GM18868 (cell line): ENCODE measurements at regions not wholly inside any gene's neighbourhood (a gene's known extent, or its start where the extent isn't known, plus 50 kb on each side); places are given as distances from the start of the nearest gene placed in this dataset.
"Not testable (repeated sequence)": the region's sequence is repeated elsewhere in the genome, so short reads cannot be mapped to it uniquely, and the experiment has no call there.

Experiments
- ATAC-seq: cut with Tn5 transposase; IDR thresholded peaks from one replicate; pipeline ENCODE4 v1.9.1; 2021; ENCODE audit warnings: mild to moderate bottlenecking, moderate library complexity; ENCODE audit not compliant: unreplicated experiment

DNA sequence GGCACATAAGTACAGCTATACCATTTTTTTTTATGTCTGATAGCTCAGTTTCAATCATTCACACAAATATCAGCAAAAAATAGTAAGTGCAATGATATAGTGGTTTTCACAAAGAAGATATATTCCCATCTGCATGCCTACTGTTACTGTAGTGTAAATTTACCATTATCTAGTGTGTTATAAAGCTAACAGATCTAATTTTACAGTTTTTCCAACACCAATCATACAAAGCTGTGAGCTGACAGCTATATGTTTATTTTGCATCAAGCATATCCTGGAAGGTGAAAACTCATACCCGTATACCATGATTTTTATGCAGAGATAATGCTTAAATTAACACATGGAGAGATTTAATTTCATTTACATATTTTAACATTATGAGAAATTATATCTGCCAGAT, 89.9 kb upstream of the HAPLN1 start:
- ATAC-seq = no peak

DNA sequence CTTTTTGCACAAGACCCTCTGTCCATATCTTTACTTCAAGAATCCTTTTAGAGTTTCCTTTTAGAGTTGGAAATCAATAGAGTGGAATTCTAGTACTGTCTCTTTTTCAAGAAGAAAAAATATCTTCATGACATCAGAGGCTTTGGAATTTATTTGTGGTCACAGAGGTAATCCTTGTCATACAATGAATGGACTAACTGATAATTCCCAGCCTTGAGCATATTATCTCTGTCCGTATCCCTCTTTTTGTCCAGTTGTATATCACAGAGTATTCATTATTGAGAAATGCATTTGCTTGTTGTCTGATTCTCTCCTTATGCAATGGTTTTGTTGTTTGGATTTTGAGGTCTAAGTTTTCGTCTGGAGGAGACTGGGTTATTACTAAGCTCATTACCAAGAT, 82.0 kb upstream of the HAPLN1 start:
- no peak for ATAC-seq

DNA sequence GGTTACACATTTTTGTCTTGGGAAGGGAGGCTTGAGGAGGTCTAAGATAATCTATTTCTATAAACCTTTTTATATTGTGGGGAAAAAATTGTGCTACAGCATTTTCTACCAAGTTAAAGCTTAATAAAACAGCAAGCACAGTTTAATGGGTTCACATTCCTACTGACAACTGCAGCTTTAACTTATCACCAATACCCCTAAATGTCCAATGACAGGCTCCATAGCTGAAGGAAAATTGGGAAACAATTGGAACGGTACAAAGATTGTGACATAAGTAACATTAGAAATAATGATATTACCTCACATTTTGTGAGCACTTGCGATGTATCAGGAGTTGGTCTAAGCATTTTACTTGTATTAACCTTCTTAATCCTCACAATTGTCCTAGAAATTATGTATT, 79.5 kb upstream of the HAPLN1 start:
- no peak for ATAC-seq

DNA sequence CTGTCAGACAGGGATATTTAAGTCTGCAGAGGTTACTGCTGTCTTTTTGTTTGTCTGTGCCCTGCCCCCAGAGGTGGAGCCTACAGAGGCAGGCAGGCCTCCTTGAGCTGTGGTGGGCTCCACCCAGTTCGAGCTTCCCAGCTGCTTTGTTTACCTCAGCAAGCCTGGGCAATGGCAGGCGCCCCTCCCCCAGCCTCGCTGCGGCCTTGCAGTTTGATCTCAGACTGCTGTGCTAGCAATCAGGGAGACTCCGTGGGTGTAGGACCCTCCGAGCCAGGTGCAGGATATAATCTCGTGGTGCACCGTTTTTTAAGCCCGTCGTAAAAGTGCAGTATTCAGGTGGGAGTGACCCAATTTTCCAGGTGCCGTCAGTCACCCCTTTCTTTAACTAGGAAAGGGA, 78.4 kb upstream of the HAPLN1 start:
- ATAC-seq = not testable (repeated sequence)

DNA sequence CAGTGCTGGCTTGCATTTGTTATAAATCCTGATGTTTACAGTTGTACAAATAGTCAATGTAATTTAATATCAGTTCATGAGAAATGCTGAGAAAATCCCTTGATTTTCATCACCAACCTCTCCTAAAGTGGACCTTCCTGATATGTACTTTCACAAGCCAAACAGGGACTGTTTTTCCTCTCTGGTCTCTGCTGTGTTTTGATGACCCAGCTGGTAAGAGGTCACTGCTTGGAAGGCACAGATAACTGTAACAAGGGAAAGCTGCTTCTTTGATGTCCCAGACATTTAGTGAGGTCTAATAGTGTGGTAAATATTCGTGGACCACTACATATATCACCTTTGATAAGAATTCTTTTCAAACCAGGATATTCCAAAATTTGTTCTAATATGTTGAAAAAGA, 68.7 kb upstream of the HAPLN1 start:
- no peak for ATAC-seq

DNA sequence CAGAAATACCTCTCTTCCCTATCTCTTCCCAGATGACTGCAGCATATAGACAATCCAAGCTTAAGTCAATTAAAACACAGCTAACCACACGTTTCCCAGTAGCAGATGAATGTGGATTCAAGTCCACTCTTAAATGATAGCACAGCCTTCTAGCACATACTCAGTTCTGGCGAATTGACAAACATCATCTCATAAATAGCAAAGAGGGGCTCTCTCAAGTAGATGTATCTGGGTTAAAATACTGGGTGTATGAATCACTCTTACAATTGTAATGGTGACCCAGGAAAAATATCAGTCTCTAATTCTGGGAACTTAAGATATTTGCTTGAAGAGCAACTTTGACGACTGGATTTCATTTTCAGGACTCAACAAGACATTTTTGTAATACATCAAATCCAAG, 67.0 kb upstream of the HAPLN1 start:
- no peak for ATAC-seq

- no peak for ATAC-seq
These were observed 64.6 kb upstream of the HAPLN1 start for GRCh38 chr5:83785176-83785668.

GRCh38 chr5:83780699-83781350, 60.2 kb upstream of the HAPLN1 start:
- ATAC-seq = no peak

DNA sequence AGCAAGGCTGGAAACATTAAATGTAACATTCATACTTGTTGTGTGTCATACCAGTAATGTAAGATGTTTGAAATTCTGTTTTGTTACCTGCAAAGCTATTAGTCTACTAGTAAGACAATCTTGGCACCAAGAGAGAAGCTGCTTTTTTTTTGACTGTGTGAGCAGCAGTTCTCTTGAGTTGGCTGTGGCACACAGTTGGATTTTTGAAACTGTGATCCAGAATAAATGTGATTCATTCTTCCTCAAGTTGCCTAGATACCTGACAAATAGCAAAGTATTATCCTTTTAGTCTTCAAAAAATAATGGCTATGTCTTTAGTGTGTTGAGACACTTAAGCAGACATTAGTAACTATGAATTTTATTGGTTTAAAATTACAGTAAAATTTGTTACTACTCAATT, 57.2 kb upstream of the HAPLN1 start:
- ATAC-seq = no peak

DNA sequence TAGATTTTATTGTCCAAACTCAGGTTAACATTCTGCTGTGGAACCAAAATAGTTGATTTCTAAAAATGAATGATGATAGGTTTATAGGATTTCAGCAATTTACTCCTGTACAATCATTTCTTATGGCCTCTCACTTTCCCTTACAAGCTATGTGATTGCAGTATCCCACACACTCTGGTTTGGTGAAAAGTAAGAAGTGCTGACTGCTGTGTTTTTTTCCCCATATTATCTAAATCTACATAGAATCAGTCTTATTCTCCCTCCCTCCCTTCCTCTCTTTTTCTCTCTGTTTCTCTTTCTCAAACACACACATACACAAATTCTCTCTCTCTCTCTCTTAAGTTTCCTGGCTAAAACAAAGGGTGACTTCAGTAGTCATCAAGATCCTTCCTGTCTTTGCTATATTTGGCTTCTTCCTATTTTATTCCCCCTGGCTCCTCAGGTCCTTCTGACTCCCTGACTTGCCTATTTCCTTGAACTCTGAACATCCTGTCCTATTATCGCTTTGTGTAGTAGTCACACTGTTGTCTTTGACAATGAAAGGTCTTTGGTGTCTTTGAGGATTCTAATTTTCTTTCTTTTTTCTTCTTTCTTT, 55.9 kb upstream of the HAPLN1 start:
- ATAC-seq = no peak
